HEK293T (cell line): ENCODE measurements at regions not wholly inside any gene's neighbourhood (a gene's known extent, or its start where the extent isn't known, plus 50 kb on each side); places are given as distances from the start of the nearest gene placed in this dataset.
"Not testable (repeated sequence)": the region's sequence is repeated elsewhere in the genome, so short reads cannot be mapped to it uniquely, and the experiment has no call there.

Experiments
- CTCF ChIA-PET: fragments of 350-600 bp; formaldehyde crosslinking; extraction: SDS; loops from one replicate; lab custom pipeline; 2021; ENCODE audit warnings: antibody characterized with exemption, inconsistent platforms; lab: Yijun Ruan, JAX
- POLR2A ChIA-PET: fragments of 350-600 bp; formaldehyde crosslinking; extraction: SDS; loops from one replicate; lab custom pipeline; 2020; ENCODE audit warnings: antibody characterized with exemption, inconsistent platforms; lab: Yijun Ruan, JAX
- DNase-seq: peaks from one replicate; pipeline ENCODE4 v3.0.0; 2012; ENCODE audit warnings: mixed read lengths; ENCODE audit errors: extremely low spot score
- ARNT ChIP-seq: fragments of 450-650 bp; IDR thresholded peaks from 2 replicates; pipeline ENCODE4 v1.6.1; 2017; ENCODE audit warnings: mild to moderate bottlenecking
- BHLHE40 ChIP-seq: fragments of 450-650 bp; IDR thresholded peaks from 2 replicates; pipeline ENCODE4 v1.6.1; 2016; ENCODE audit warnings: mild to moderate bottlenecking, moderate library complexity, borderline replicate concordance
- CTBP1 ChIP-seq: fragments of 450-650 bp; IDR thresholded peaks from 2 replicates; pipeline ENCODE4 v1.6.1; 2016; ENCODE audit warnings: borderline replicate concordance
- ELF4 ChIP-seq: fragments of 450-650 bp; IDR thresholded peaks from 2 replicates; pipeline ENCODE4 v1.6.1; 2017; ENCODE audit warnings: antibody characterized with exemption
- FOXA1 ChIP-seq: fragments of 450-650 bp; IDR thresholded peaks from 2 replicates; pipeline ENCODE4 v1.6.1; 2016; ENCODE audit warnings: mild to moderate bottlenecking
- FOXK2 ChIP-seq: fragments of 450-650 bp; IDR thresholded peaks from 2 replicates; pipeline ENCODE4 v1.6.1; 2016; ENCODE audit warnings: mild to moderate bottlenecking
- FOXM1 ChIP-seq: fragments of 450-650 bp; IDR thresholded peaks from 2 replicates; pipeline ENCODE4 v1.6.1; 2017; ENCODE audit warnings: mild to moderate bottlenecking, borderline replicate concordance
- HDGF ChIP-seq: fragments of 450-650 bp; IDR thresholded peaks from 2 replicates; pipeline ENCODE4 v1.6.1; 2017; ENCODE audit warnings: antibody characterized with exemption, borderline replicate concordance
- L3MBTL2 ChIP-seq: fragments of 450-650 bp; conservative IDR thresholded peaks from 2 replicates; pipeline ENCODE4 v1.6.1; 2016; ENCODE audit warnings: mild to moderate bottlenecking
- LEF1 ChIP-seq: fragments of 450-650 bp; IDR thresholded peaks from 2 replicates; pipeline ENCODE4 v1.6.1; 2017; ENCODE audit warnings: mild to moderate bottlenecking, borderline replicate concordance
- NFRKB ChIP-seq: fragments of 450-650 bp; IDR thresholded peaks from 2 replicates; pipeline ENCODE4 v1.6.1; 2016; ENCODE audit warnings: mild to moderate bottlenecking, moderate library complexity
- SP1 ChIP-seq: fragments of 450-650 bp; IDR thresholded peaks from 2 replicates; pipeline ENCODE4 v1.6.1; 2017
- SUZ12 ChIP-seq: fragments of 450-650 bp; IDR thresholded peaks from 2 replicates; pipeline ENCODE4 v1.6.1; 2016; ENCODE audit warnings: mild to moderate bottlenecking
- TARDBP ChIP-seq: fragments of 450-650 bp; IDR thresholded peaks from 2 replicates; pipeline ENCODE4 v1.6.1; 2016
- ZNF384 ChIP-seq: fragments of 450-650 bp; IDR thresholded peaks from 2 replicates; pipeline ENCODE4 v1.6.1; 2016
- TF ChIP-seq, protein P1 (sequence below): fragments of 450-650 bp; IDR thresholded peaks from 2 replicates; pipeline ENCODE4 v1.6.1; 2016

- TF ChIP-seq NFRKB, result no peak
- TF ChIP-seq HDGF, result no peak
- TF ChIP-seq LEF1, result no peak
- no peak for TF ChIP-seq SUZ12
- TF ChIP-seq L3MBTL2, result no peak
- no peak for TF ChIP-seq ARNT
- TF ChIP-seq ZNF384, result no peak
- TF ChIP-seq BHLHE40, result no peak
- TF ChIP-seq FOXA1, result no peak
- DNase-seq, result no peak
- CTCF ChIA-PET, result no interaction called here
- POLR2A ChIA-PET, result no interaction called here
Measured at GRCh38 chr6:56875961-56876360, 78.9 kb upstream of the BEND6 start.

GRCh38 chr6:56875523-56875922 lies 79.4 kb upstream of the BEND6 start:
- DNase-seq, result no peak
- POLR2A ChIA-PET, result no interaction called here
- CTCF ChIA-PET, result no interaction called here
- TF ChIP-seq LEF1 (no peak), SP1 (no peak), ELF4 (no peak), ZNF384 (no peak), L3MBTL2 (no peak), TARDBP (no peak)
- TF ChIP-seq, protein P1, sequence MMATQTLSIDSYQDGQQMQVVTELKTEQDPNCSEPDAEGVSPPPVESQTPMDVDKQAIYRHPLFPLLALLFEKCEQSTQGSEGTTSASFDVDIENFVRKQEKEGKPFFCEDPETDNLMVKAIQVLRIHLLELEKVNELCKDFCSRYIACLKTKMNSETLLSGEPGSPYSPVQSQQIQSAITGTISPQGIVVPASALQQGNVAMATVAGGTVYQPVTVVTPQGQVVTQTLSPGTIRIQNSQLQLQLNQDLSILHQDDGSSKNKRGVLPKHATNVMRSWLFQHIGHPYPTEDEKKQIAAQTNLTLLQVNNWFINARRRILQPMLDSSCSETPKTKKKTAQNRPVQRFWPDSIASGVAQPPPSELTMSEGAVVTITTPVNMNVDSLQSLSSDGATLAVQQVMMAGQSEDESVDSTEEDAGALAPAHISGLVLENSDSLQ, result no peak

- ChIA-PET POLR2A (no interaction called here), CTCF (no interaction called here)
- TF ChIP-seq ZNF384 (no peak), CTBP1 (no peak), TARDBP (no peak), FOXM1 (no peak), NFRKB (no peak), FOXK2 (no peak), HDGF (no peak), ELF4 (no peak), L3MBTL2 (no peak), ARNT (no peak), BHLHE40 (no peak), SUZ12 (no peak), SP1 (no peak), LEF1 (no peak)
- TF ChIP-seq, protein P1, result no peak
- DNase-seq, result no peak
Measured at GRCh38 chr6:56874328-56874727, 80.6 kb upstream of the BEND6 start.

DNA sequence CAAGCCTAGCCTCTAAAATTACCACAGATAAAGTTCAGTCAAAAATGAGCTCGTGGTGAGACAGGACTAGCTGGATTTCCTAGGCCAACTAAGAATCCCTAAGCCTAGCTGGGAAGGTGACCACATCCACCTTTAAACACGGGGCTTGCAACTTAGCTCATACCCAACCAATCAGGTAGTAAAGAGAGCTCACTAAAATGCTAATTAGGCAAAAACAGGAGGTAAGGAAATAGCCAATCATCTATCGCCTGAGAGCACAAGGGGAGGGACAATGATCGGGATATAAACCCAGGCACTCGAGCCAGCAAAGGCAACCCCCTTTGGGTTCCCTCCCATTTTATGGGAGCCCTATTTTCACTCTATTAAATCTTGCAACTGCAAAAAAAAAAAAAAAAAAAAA lies 84.9 kb upstream of the BEND6 start:
- POLR2A ChIA-PET, DNase-seq: not testable (repeated sequence)
- CTCF ChIA-PET, result interaction anchor here (1.3 kb wide), 1 partner anchor 18 kb away, joined by 5 read pairs; no protein-coding TSS in a partner anchor

- no peak for DNase-seq
- TF ChIP-seq CTBP1 (no peak), ZNF384 (no peak), FOXM1 (no peak), TARDBP (no peak), ELF4 (no peak), NFRKB (no peak), FOXK2 (no peak), FOXA1 (no peak), LEF1 (no peak), HDGF (no peak), ARNT (no peak), BHLHE40 (no peak), SP1 (no peak), SUZ12 (no peak), L3MBTL2 (no peak)
- TF ChIP-seq, protein P1, result no peak
- POLR2A ChIA-PET, result no interaction called here
- CTCF ChIA-PET, result interaction anchor here (1.3 kb wide), 1 partner anchor 18 kb away, joined by 5 read pairs; no protein-coding TSS in a partner anchor
Measured at GRCh38 chr6:56869346-56869745, 85.6 kb upstream of the BEND6 start.

DNA sequence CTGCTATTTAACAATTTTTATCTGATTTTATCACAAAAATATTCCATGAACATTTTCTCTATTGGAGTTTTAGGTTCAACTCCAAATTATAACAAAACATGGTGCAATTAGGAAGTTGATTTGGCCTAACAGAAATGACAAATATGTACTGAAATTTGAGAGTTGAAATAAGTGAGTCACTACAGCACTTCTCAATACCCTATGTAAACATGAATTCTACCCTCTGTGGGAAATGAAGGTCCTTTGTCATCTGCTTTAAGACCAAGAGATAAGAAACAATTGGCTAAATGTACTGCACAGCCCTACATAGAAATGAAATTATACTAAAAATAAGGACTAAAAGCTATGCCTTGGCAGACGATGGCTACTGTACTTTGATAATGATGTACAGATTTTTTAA lies 86.2 kb upstream of the BEND6 start:
- POLR2A ChIA-PET, result no interaction called here
- no peak for DNase-seq

More for the DNA sequence above, 86.2 kb upstream of the BEND6 start:
- CTCF ChIA-PET, result no interaction called here
- TF ChIP-seq FOXA1 (no peak), FOXK2 (no peak), ZNF384 (no peak), SUZ12 (no peak), BHLHE40 (no peak), ELF4 (no peak), L3MBTL2 (no peak), TARDBP (no peak), NFRKB (no peak), HDGF (no peak), CTBP1 (no peak), ARNT (no peak), LEF1 (no peak)
- TF ChIP-seq, protein P1, result no peak
